Neural crest cell (in vitro differentiated cells): ENCODE measurements at regions not wholly inside any gene's neighbourhood (a gene's known extent, or its start where the extent isn't known, plus 50 kb on each side); places are given as distances from the start of the nearest gene placed in this dataset.
"Not testable (repeated sequence)": the region's sequence is repeated elsewhere in the genome, so short reads cannot be mapped to it uniquely, and the experiment has no call there.

Experiments
- DNase-seq: peaks from one replicate; pipeline ENCODE4 v3.0.0; 2021; ENCODE audit warnings: low read depth, mixed read lengths, low spot score
- H3K27ac Mint-ChIP-seq: one replicate; pipeline ENCODE4 v1.8.0; 2021; ENCODE audit warnings: mild to moderate bottlenecking, mixed read lengths; ENCODE audit not compliant: unreplicated experiment
- H3K27me3 Mint-ChIP-seq: 2 replicates; pipeline ENCODE4 v1.8.0; 2021; ENCODE audit warnings: low read depth, mild to moderate bottlenecking, mixed read lengths
- H3K36me3 Mint-ChIP-seq: 2 replicates; pipeline ENCODE4 v1.8.0; 2021; ENCODE audit warnings: low read depth, mild to moderate bottlenecking, mixed read lengths
- H3K4me1 Mint-ChIP-seq: 2 replicates; pipeline ENCODE4 v1.8.0; 2021; ENCODE audit warnings: mixed read lengths
- H3K4me3 Mint-ChIP-seq: one replicate; pipeline ENCODE4 v1.8.0; 2021; ENCODE audit warnings: mild to moderate bottlenecking, mixed read lengths
- H3K9me3 Mint-ChIP-seq: 2 replicates; pipeline ENCODE4 v1.8.0; 2021; ENCODE audit warnings: mixed read lengths

- H3K4me3 Mint-ChIP-seq, H3K27me3 Mint-ChIP-seq, H3K36me3 Mint-ChIP-seq, H3K9me3 Mint-ChIP-seq, H3K4me1 Mint-ChIP-seq, DNase-seq, H3K27ac Mint-ChIP-seq: not testable (repeated sequence)
Observed at GRCh38 chr21:6093870-6094269, 4427.5 kb upstream of the TPTE start.

- H3K27me3 Mint-ChIP-seq, H3K9me3 Mint-ChIP-seq, H3K4me3 Mint-ChIP-seq, H3K27ac Mint-ChIP-seq, DNase-seq, H3K4me1 Mint-ChIP-seq, H3K36me3 Mint-ChIP-seq: not testable (repeated sequence)
Observed at GRCh38 chr21:6095304-6095703, 4426.1 kb upstream of the TPTE start.

- H3K4me3 Mint-ChIP-seq, H3K9me3 Mint-ChIP-seq, H3K27ac Mint-ChIP-seq, H3K27me3 Mint-ChIP-seq, H3K36me3 Mint-ChIP-seq, DNase-seq, H3K4me1 Mint-ChIP-seq: not testable (repeated sequence)
Observed at GRCh38 chr21:6096560-6097424, 4424.6 kb upstream of the TPTE start.

DNA sequence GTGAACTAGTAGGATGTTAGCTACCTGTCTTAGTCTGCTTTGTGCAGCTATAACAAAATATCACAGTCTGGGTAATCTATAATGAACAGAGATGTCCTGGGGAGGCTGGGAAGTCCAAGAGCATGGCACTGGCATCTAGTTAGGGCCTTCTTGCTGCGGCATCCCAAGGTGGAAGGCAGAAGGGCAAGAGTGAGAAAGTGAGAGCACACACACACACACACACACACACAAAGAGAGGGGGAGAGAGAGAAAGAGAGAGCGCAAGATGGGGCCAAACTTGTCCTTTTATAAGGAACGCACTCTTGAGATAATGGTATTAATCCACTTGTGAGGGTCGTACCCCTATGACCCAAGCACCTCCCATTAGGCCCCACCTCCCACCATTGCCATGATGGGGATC is 4423.6 kb upstream of the TPTE start:
- H3K4me1 Mint-ChIP-seq, H3K9me3 Mint-ChIP-seq, H3K36me3 Mint-ChIP-seq, H3K4me3 Mint-ChIP-seq, H3K27ac Mint-ChIP-seq, H3K27me3 Mint-ChIP-seq, DNase-seq: not testable (repeated sequence)

GRCh38 chr21:6098191-6098935 is 4423.0 kb upstream of the TPTE start:
- not testable (repeated sequence) for DNase-seq, H3K9me3 Mint-ChIP-seq, H3K4me3 Mint-ChIP-seq, H3K4me1 Mint-ChIP-seq, H3K27me3 Mint-ChIP-seq, H3K27ac Mint-ChIP-seq, H3K36me3 Mint-ChIP-seq

- not testable (repeated sequence) for H3K9me3 Mint-ChIP-seq, H3K4me3 Mint-ChIP-seq, H3K36me3 Mint-ChIP-seq
Observed at GRCh38 chr21:6101588-6101987, 4419.8 kb upstream of the TPTE start.

DNA sequence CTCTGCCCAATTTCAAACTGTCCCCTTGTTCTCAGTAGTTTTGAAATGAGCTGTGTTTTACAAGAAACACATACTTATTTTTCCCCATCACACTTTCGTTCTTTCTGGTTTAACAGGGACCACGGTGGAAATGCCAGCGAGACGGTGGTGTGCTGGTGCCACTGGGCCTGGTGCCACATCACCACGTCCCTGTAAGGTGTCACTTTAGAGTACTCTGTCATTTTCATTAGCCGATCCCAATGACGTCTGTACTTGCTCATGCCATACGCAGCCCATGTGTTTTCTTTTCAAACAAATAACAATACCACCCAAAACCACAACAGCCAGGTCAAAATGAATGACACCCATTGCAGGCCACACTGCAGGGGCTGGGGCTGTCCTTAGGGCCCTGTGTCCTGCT is 4416.8 kb upstream of the TPTE start:
- H3K4me1 Mint-ChIP-seq, H3K27ac Mint-ChIP-seq, H3K36me3 Mint-ChIP-seq, H3K27me3 Mint-ChIP-seq, H3K9me3 Mint-ChIP-seq, H3K4me3 Mint-ChIP-seq, DNase-seq: not testable (repeated sequence)

More at GRCh38 chr21:6101588-6101987, 4419.8 kb upstream of the TPTE start:
- H3K27me3 Mint-ChIP-seq, DNase-seq, H3K4me1 Mint-ChIP-seq, H3K27ac Mint-ChIP-seq: not testable (repeated sequence)

- H3K4me1 Mint-ChIP-seq, H3K9me3 Mint-ChIP-seq, H3K36me3 Mint-ChIP-seq, H3K27me3 Mint-ChIP-seq, DNase-seq, H3K27ac Mint-ChIP-seq, H3K4me3 Mint-ChIP-seq: not testable (repeated sequence)
Observed at GRCh38 chr21:6106686-6107567, 4414.5 kb upstream of the TPTE start.

- not testable (repeated sequence) for H3K27me3 Mint-ChIP-seq, H3K4me3 Mint-ChIP-seq
Observed at GRCh38 chr21:6108894-6109293, 4412.5 kb upstream of the TPTE start.

DNA sequence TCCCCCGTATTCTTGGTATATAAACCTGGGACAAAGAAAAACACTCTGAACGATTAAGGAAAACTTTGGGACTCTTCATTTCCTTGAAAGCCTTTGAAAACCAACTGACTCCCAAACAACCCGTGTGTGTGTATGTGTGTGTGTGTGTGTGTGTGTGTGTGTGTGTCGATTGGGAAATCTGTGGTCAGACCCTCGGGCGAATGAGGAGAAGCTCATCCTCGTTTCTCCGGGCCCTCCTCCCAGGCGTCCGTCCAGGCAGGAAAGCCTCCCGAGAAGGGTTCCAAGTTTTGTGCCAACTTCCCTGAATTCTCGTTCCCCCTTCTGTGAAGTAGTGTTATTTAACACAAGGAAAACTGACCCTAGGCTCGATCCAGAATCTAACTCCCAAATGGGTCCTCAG is 4411.6 kb upstream of the TPTE start:
- H3K36me3 Mint-ChIP-seq, H3K27me3 Mint-ChIP-seq, H3K4me3 Mint-ChIP-seq, H3K27ac Mint-ChIP-seq, DNase-seq, H3K9me3 Mint-ChIP-seq, H3K4me1 Mint-ChIP-seq: not testable (repeated sequence)

More at GRCh38 chr21:6108894-6109293, 4412.5 kb upstream of the TPTE start:
- not testable (repeated sequence) for H3K27ac Mint-ChIP-seq, H3K9me3 Mint-ChIP-seq, DNase-seq, H3K4me1 Mint-ChIP-seq, H3K36me3 Mint-ChIP-seq

GRCh38 chr21:6110716-6111343 is 4410.6 kb upstream of the TPTE start:
- not testable (repeated sequence) for H3K27ac Mint-ChIP-seq, H3K4me3 Mint-ChIP-seq, H3K9me3 Mint-ChIP-seq, DNase-seq, H3K4me1 Mint-ChIP-seq, H3K36me3 Mint-ChIP-seq, H3K27me3 Mint-ChIP-seq

DNA sequence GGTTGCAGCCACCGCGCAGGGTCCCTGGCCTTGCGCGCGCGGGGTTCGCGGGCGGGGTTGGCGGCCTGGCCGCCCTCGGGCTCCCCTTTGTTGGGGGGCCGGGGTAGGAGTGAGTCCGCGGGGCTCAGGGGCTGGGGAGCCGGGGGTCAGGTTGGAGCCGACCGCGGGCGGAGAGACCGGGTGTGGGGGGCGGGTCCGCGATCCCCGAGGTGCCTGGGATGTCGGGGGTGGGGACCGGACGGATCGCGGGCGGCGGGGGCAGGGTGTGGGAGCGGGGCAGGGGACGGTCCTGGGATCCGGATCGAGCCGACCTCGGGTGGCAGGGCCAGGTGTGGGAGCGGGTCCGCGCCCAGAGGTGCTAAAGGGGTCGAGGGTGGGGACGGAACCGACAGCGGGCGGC is 4410.0 kb upstream of the TPTE start:
- not testable (repeated sequence) for H3K27me3 Mint-ChIP-seq, H3K4me1 Mint-ChIP-seq, H3K36me3 Mint-ChIP-seq, H3K27ac Mint-ChIP-seq, H3K9me3 Mint-ChIP-seq, H3K4me3 Mint-ChIP-seq, DNase-seq

DNA sequence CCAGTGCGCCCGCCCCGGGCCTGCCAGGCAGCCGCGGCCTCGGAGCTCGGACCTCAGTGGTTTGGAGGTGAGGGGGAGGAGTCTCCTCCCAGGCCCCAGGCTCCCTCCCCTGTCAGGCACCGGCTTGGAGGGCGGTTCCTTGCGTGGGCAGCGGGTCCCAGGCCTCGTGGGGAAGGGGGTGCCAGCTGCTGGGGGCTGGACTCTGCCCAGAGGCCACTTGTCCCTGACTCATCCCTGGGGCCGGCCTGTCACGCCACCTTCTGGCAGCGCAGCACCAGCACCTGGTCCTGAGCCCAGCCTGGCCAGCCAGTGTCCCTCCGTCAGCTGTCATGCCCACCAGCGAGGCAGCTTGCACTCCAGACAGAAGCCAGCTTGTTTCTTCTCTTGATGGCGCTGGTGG is 4403.0 kb upstream of the TPTE start:
- H3K36me3 Mint-ChIP-seq: not testable (repeated sequence)

More for the DNA sequence above, 4403.0 kb upstream of the TPTE start:
- not testable (repeated sequence) for H3K9me3 Mint-ChIP-seq, DNase-seq, H3K27me3 Mint-ChIP-seq, H3K27ac Mint-ChIP-seq, H3K4me3 Mint-ChIP-seq, H3K4me1 Mint-ChIP-seq
